Breast epithelium (tissue), 4 donors: ENCODE measurements at regions not wholly inside any gene's neighbourhood (a gene's known extent, or its start where the extent isn't known, plus 50 kb on each side); places are given as distances from the start of the nearest gene placed in this dataset.

Source experiments
- DNase-seq, 2 donors: peaks; one replicate each; pipeline ENCODE4 v3.0.0-alpha.2; 2019; ENCODE audit warnings: low spot score in 2 of 2
- H3K27ac ChIP-seq, 2 donors: fragments of 200-600 bp; sonication (generic) in 1 of 2; one replicate each; pipeline ENCODE4 v1.5.1; 2016 to 2019; ENCODE audit warnings: mild to moderate bottlenecking in 1 of 2
- H3K27me3 ChIP-seq, 2 donors: fragments of 200-600 bp; sonication (generic) in 1 of 2; one replicate each; pipeline versions ENCODE4 v1.5.1 to v1.6.0; 2017 to 2019; ENCODE audit warnings: control low read depth in 1 of 2, mild to moderate bottlenecking in 1 of 2
- H3K36me3 ChIP-seq: fragments of 200-600 bp; one replicate; pipeline ENCODE4 v1.5.1; 2019
- H3K4me1 ChIP-seq, 2 donors: fragments of 200-600 bp; sonication (generic); one replicate each; pipeline ENCODE4 v1.5.1; 2016 to 2019; ENCODE audit warnings: control low read depth in 1 of 2
- H3K4me3 ChIP-seq, 3 donors: fragments of 200-600 bp; sonication (generic); 1 replicate in 2 of 3; 2 replicates in 1 of 3; pipeline ENCODE4 v1.5.1; 2016 to 2019; ENCODE audit warnings: mild to moderate bottlenecking in 3 of 3, moderate library complexity in 2 of 3
- H3K9me3 ChIP-seq, 2 donors: fragments of 200-600 bp; sonication (generic) in 1 of 2; one replicate each; pipeline ENCODE4 v1.5.1; 2016 to 2019; ENCODE audit warnings: control low read depth in 1 of 2
- CTCF ChIP-seq, 3 donors: fragments of 450-650 bp; IDR thresholded peaks; one replicate each; pipeline ENCODE4 v1.5.1; 2016 to 2017; ENCODE audit warnings: antibody characterized with exemption in 3 of 3, mild to moderate bottlenecking in 3 of 3, moderate library complexity in 3 of 3
- POLR2A ChIP-seq: fragments of 450-650 bp; IDR thresholded peaks from one replicate; pipeline ENCODE4 v1.6.1; 2016; ENCODE audit warnings: antibody characterized with exemption, mild to moderate bottlenecking, moderate library complexity
- POLR2AphosphoS5 ChIP-seq, 3 donors: sonication (generic); formaldehyde crosslinking; IDR thresholded peaks; one replicate each; pipeline ENCODE4 v1.6.1; 2017; ENCODE audit warnings: antibody characterized with exemption in 3 of 3
- intact Hi-C: fragments of 100-400 bp; cut with DNase I; formaldehyde crosslinking; loops from one replicate; pipeline ENCODE4 v1.15.1; 2023; ENCODE audit warnings: low total_unique reads

DNA sequence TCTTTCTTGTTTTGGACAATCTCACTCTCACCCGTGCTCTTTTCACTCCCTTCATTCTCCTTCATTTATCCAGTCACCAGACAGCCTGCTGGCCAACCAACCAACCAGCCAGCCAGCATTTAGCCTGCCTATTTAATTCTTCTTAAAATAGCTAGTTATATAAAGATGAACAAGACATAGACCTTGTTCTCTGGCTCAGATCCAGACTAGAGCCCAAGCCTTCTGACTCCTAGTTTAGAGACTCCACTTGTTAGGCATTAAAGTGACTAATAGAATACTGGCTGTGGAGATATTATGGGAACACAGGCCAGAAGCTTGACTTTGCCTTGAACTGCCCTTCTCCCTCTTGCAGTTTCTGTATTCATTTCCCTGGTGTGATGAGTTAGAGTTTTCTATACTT lies 215.3 kb upstream of the THRB start:
- H3K9me3 ChIP-seq, result no peaks in the 10 kb centered on the region
- no peak for TF ChIP-seq CTCF (IDR thresholded peaks at IDR 0.05)
- no peak for TF ChIP-seq POLR2AphosphoS5 (IDR thresholded peaks at IDR 0.05)
- no peak for TF ChIP-seq POLR2A
- H3K36me3 ChIP-seq, result no peaks in the 10 kb centered on the region
- no peaks in the 10 kb centered on the region for H3K4me1 ChIP-seq
- no peaks in the 10 kb centered on the region for H3K27me3 ChIP-seq
- intact Hi-C loops, result no loop called here
- no peak overlapping the region for H3K27ac ChIP-seq
- no peak for DNase-seq
- no peak overlapping the region for H3K4me3 ChIP-seq

DNA sequence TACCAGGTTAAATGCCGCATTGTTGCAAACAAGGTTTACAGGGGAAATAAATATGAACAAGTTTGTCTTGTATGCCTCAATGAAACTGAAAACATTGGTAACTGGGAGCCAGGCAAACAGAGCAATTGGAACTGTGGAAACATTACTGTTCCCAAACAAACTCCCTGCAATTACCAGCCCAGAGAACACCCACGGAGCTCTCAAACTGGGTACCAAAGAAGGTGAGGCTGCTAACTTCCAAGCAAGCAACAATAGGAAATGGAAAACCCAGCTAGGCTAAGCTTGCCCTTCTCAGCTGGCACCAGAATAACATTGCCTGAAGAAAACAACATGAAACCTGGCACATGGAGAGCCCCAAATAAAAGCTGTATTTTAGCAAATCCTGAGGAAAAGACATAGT lies 218.9 kb upstream of the THRB start:
- DNase-seq, result no peak
- intact Hi-C loops, result no loop called here
- no peaks in the 10 kb centered on the region for H3K9me3 ChIP-seq
- H3K27ac ChIP-seq, result no peak overlapping the region
- TF ChIP-seq CTCF (IDR thresholded peaks at IDR 0.05) (no peak), POLR2AphosphoS5 (IDR thresholded peaks at IDR 0.05) (no peak), POLR2A (no peak)
- no peak overlapping the region for H3K4me3 ChIP-seq
- H3K27me3 ChIP-seq, result no peaks in the 10 kb centered on the region
- H3K4me1 ChIP-seq, result no peaks in the 10 kb centered on the region
- H3K36me3 ChIP-seq, result no peaks in the 10 kb centered on the region

DNA sequence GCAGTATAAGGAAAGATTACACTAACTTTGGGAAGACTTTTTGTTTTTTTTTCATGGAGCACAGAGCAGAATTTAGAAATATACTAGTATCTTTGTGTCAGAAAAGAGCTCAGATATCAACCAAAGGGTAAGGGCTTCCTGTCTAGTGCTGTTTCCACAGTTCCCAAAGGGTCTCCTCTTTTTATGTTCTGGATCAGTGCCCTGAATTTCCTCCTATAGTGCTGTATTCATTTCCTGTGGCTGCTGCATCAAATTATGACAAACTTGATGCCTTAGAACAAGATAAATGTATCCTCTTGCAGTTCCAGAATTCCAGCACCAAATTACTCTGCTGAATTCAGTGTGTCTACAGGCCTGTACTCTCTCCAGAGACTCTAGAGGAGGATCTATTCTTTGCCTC lies 219.8 kb upstream of the THRB start:
- Histone ChIP-seq H3K4me3 (no peak overlapping the region), H3K9me3 (no peaks in the 10 kb centered on the region), H3K36me3 (no peaks in the 10 kb centered on the region), H3K27me3 (no peaks in the 10 kb centered on the region), H3K4me1 (no peaks in the 10 kb centered on the region), H3K27ac (no peak overlapping the region)
- intact Hi-C loops, result no loop called here
- DNase-seq, result no peak
- no peak for TF ChIP-seq POLR2AphosphoS5 (IDR thresholded peaks at IDR 0.05)
- no peak for TF ChIP-seq POLR2A
- no peak for TF ChIP-seq CTCF (IDR thresholded peaks at IDR 0.05)

- no peaks in the 10 kb centered on the region for H3K9me3 ChIP-seq
Observed at GRCh38 chr3:24715171-24715792, 220.6 kb upstream of the THRB start.

DNA sequence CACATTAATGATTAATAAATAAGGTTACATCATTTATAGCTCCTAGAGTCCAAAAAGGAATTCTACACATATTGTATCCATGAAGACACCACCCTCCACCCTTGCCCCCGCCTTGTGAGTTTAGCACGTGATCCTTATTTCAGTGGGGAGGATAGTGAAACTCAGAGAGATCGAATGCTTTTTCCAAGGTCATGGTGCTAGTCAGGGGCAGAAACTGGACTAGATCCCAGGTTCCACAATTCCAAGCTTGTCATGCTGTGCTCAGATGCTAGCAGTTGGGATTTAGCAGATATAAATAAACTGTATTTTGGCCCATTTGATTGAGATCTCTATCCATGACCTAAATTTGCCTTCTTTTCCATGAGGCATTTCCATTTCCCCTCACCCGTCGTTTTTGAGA lies 227.4 kb upstream of the THRB start:
- no peaks in the 10 kb centered on the region for H3K36me3 ChIP-seq
- no peaks in the 10 kb centered on the region for H3K4me1 ChIP-seq
- intact Hi-C loops, result no loop called here
- no peak overlapping the region for H3K27ac ChIP-seq
- DNase-seq, result no peak
- TF ChIP-seq POLR2A (no peak), CTCF (IDR thresholded peaks at IDR 0.05) (no peak), POLR2AphosphoS5 (IDR thresholded peaks at IDR 0.05) (no peak)
- no peaks in the 10 kb centered on the region for H3K27me3 ChIP-seq
- no peak overlapping the region for H3K4me3 ChIP-seq
- no peaks in the 10 kb centered on the region for H3K9me3 ChIP-seq

More at GRCh38 chr3:24715171-24715792, 220.6 kb upstream of the THRB start:
- no peaks in the 10 kb centered on the region for H3K36me3 ChIP-seq
- no peak for DNase-seq
- intact Hi-C loops, result no loop called here
- no peak overlapping the region for H3K4me3 ChIP-seq
- H3K27ac ChIP-seq, result no peak overlapping the region
- no peaks in the 10 kb centered on the region for H3K27me3 ChIP-seq
- no peaks in the 10 kb centered on the region for H3K4me1 ChIP-seq
- TF ChIP-seq POLR2A (no peak), POLR2AphosphoS5 (IDR thresholded peaks at IDR 0.05) (no peak), CTCF (IDR thresholded peaks at IDR 0.05) (no peak)
